ENCODE measurements at regions not wholly inside any gene's neighbourhood (a gene's known extent, or its start where the extent isn't known, plus 50 kb on each side); places are given as distances from the start of the nearest gene placed in this dataset.
A peak's percentile ranks its signal among the peaks of the same experiment; 100 is the strongest.

DNA sequence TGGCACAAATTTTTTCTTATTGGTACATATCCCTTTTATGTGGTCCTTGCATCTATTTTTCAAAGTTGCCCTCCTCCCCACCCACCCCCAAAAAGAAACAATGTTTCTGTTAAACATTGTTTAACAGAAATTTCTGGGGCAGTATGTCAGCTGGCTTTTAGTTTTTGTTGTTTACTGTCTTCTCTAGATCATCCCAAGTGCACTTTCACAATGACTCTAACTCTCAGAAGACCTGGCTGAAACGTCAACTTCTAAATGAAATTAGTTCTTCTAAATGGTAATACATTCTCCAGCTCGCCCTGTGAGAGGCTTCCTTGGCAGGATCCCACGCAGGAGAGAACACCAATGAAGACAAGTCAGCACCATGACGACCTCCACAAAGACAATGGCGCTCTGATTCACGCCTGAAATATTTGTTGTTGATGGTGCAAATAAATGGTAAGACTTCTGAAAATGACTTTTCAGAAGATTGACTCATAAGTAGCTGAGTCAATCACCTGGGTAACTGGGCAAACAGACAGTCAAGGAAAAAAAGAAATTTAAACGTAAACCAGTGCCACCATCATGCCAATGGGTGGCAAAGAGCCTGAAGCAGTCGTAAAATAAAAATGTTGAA, 293.7 kb downstream of the FZD1 start:
- TF ChIP-seq, protein P1, sequence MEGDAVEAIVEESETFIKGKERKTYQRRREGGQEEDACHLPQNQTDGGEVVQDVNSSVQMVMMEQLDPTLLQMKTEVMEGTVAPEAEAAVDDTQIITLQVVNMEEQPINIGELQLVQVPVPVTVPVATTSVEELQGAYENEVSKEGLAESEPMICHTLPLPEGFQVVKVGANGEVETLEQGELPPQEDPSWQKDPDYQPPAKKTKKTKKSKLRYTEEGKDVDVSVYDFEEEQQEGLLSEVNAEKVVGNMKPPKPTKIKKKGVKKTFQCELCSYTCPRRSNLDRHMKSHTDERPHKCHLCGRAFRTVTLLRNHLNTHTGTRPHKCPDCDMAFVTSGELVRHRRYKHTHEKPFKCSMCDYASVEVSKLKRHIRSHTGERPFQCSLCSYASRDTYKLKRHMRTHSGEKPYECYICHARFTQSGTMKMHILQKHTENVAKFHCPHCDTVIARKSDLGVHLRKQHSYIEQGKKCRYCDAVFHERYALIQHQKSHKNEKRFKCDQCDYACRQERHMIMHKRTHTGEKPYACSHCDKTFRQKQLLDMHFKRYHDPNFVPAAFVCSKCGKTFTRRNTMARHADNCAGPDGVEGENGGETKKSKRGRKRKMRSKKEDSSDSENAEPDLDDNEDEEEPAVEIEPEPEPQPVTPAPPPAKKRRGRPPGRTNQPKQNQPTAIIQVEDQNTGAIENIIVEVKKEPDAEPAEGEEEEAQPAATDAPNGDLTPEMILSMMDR (IDR thresholded peaks at IDR 0.05; ENCODE audit: control extremely low read depth, extremely low read depth, low read depth, missing control alignments): no peak
- POLR2A ChIA-PET: no interaction called here
- peak; percentile 42 for DNase-seq (ENCODE audit: extremely low spot score)
- CTCF ChIA-PET: interaction anchor here (1.0 to 1.5 kb wide), 2 partner anchors 16 to 17 kb away, joined by 3 to 4 read pairs; no protein-coding TSS in a partner anchor

DNA sequence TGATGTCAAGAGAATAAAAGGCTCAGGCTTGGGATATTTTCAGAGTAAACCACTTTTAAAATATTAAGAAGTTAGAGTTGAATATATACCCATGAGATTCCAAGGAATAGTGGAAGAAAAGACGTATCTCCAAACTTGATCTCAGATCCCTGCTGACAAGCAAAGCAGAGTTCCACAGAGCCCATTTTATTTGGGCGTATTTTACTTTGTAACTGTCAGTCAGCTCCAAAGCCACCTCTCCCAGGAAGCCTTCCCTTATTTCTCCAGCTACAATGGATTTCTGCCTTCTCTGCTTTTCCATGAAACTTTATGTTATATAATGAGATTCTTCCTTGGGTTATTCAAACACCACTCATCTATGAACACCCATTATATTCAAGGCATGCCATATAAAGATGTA, 295.7 kb downstream of the FZD1 start:
- TF ChIP-seq, protein P1 (IDR thresholded peaks at IDR 0.05; ENCODE audit: control extremely low read depth, extremely low read depth, low read depth, missing control alignments): no peak
- ChIA-PET CTCF (no interaction called here), POLR2A (no interaction called here)
- DNase-seq (ENCODE audit: extremely low spot score): no peak

DNA sequence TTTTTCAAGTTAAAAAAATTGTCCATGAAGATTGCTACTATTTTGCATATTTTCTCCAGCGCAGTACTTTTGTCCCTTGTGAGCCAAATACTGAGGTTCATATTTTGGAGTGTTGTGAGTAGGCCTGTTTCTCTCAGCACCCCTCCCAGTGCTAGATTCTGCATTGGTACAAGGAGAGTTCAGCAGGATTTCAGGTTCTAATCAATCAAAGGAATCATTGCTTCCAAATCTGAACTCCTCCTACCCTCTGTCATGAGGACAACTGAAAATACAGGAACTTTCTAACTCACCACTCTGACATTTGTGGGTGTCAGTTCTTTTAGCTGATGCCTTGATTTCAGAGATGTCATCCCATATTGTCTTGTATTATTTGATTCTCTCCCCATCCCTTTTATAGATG, 299.9 kb downstream of the FZD1 start:
- POLR2A ChIA-PET: no interaction called here
- DNase-seq (ENCODE audit: extremely low spot score): no peak
- CTCF ChIA-PET: no interaction called here
- TF ChIP-seq, protein P1 (IDR thresholded peaks at IDR 0.05; ENCODE audit: control extremely low read depth, extremely low read depth, low read depth, missing control alignments): no peak

DNA sequence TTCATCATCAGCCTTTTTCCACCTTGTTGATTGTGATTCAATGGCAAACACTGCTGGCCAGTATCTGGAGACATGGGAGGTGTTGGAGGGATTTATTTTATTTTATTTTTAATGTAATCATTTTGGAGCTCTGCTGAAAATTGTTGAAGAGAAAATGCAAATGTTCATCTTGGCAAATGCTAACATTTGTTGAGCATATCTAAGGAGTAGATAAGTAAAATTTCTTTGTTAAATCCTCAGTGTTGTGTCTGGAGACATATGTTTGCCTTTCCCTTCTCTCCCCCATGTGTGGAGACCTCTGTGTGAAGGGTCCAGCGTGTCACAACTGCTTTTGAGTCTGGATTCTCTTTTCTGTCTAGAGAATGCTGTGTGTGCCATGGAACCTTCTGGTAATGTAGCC, 300.3 kb downstream of the FZD1 start:
- DNase-seq (ENCODE audit: extremely low spot score): no peak
- ChIA-PET CTCF (no interaction called here), POLR2A (no interaction called here)
- TF ChIP-seq, protein P1 (IDR thresholded peaks at IDR 0.05; ENCODE audit: control extremely low read depth, extremely low read depth, low read depth, missing control alignments): no peak

DNA sequence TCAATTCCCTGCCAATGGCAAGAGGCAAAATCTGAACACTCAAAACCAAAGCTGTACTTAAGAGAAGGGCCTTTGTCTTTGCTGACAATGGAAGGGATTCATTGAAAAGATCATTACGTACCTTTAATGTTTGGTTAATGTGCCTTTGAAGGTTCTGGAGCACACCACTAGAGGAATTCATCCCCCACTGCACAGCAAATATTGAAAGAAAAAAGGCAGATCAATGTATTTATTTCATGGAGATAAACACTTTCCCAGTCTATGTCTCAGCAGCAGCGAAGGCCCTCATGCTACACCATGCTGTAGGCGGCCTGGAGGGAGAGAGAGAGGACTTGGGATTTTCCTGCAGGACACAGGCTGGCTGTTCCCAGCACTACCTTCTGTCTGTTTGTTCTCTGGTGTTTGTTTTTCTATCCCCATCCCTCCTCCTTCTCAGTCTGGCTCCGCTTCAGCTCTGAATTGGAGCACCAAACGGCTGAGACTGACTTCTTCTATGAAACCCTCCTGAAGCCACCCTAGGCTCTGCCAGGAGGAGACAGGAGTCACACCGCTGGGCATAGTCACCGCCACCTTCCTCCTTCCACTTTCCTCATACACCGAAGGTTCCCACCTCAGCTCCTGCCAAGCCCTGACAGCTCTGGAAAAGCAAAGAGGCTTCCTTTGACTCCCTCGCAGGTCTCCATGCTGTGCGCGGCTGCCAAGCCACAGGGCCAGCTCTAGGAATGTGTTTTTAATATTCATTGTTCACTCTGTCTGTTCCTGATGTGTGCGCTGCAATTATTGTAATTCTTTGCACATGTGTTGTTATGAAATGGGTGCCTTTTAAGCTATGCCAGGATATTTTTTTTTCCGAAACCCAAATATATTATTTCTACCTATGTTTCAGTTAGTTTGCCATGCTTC, 301.5 kb downstream of the FZD1 start:
- CTCF ChIA-PET: no interaction called here
- POLR2A ChIA-PET: no interaction called here
- TF ChIP-seq, protein P1 (IDR thresholded peaks at IDR 0.05; ENCODE audit: control extremely low read depth, extremely low read depth, low read depth, missing control alignments): no peak
- DNase-seq (ENCODE audit: extremely low spot score): no peak

DNA sequence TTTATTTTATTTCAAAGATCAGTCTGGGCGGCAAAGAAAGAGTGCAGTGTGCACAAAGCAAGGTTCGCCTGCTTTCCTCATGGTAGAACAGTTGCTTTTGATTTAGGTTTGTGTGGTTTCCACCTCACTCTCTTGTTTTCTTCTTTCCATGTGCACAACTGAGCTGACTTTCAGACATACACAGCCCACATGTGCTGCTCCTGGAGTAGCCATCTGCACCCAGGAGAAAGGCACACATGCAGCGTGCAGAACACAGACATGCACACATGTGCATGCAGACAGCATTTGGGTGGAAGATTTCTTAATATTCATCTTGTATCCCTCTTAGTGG, 302.1 kb downstream of the FZD1 start:
- DNase-seq (ENCODE audit: extremely low spot score): no peak
- CTCF ChIA-PET: no interaction called here
- TF ChIP-seq, protein P1 (IDR thresholded peaks at IDR 0.05; ENCODE audit: control extremely low read depth, extremely low read depth, low read depth, missing control alignments): no peak
- POLR2A ChIA-PET: no interaction called here

All from GM10248 (cell line).